GM12878 (cell line): ENCODE measurements at regions not wholly inside any gene's neighbourhood (a gene's known extent, or its start where the extent isn't known, plus 50 kb on each side); places are given as distances from the start of the nearest gene placed in this dataset.

Experiments
- ATAC-seq: fragments of 200-7000 bp; cut with Tn5 transposase; 3 replicates; pipeline ENCODE4 v1.9.1; 2020; ENCODE audit warnings: mild to moderate bottlenecking, moderate library complexity
- BruUV-seq: library from RNA; stranded (reverse); fragments of 400-500 nt; replicated peaks from 2 replicates; lab custom pipeline; 2021; lab: Mats Ljungman, UMichigan
- CTCF ChIA-PET: fragments of 300-600 bp; sonication (Branson Sonifier 250); formaldehyde crosslinking; extraction: SDS; loops from one replicate; lab custom pipeline; 2021; ENCODE audit warnings: inconsistent platforms; lab: Yijun Ruan, JAX
- POLR2A ChIA-PET: fragments of 350-600 bp; formaldehyde crosslinking; extraction: SDS; loops from one replicate; lab custom pipeline; 2021; ENCODE audit warnings: inconsistent platforms; lab: Charles Lee
- RAD21 ChIA-PET: fragments of 300-600 bp; sonication (Branson Sonifier 250); formaldehyde crosslinking; loops from one replicate; lab custom pipeline; 2023; ENCODE audit warnings: antibody characterized with exemption; ENCODE audit not compliant: unreplicated experiment; lab: Charles Lee
- SMC1A ChIA-PET: fragments of 300-600 bp; sonication (Branson Sonifier 250); formaldehyde crosslinking; loops from one replicate; lab custom pipeline; 2023; ENCODE audit not compliant: unreplicated experiment, uncharacterized antibody; lab: Charles Lee
- DNase-seq: peaks from one replicate; pipeline ENCODE4 v3.0.0-alpha.2; 2011; ENCODE audit warnings: low read depth, low spot score
- FAIRE-seq: peaks from 3 replicates; lab custom pipeline; 2011; peaks lifted over from hg19 to GRCh38; lab: Jason Lieb, UNC
- H2AFZ ChIP-seq: 2 replicates; pipeline ENCODE4 v1.6.0; 2011; ENCODE audit warnings: low read depth, low read length, control low read depth; ENCODE audit not compliant: control insufficient read depth
- H3K27ac ChIP-seq: 2 replicates; pipeline ENCODE4 v1.5.1; 2011; ENCODE audit warnings: control low read depth; ENCODE audit not compliant: control insufficient read depth, insufficient read depth
- H3K27me3 ChIP-seq, 2 experiments: replicated peaks in 1 of 2; 2 replicates each; pipeline versions ENCODE4 v1.6.0 to v1.6.1; 2011; ENCODE audit warnings: low read length in 1 of 2; ENCODE audit not compliant: control insufficient read depth in 2 of 2, insufficient read depth in 2 of 2
- H3K36me3 ChIP-seq, 2 experiments: 2 replicates each; pipeline ENCODE4 v1.5.1; 2011; ENCODE audit warnings: low read length in 1 of 2; ENCODE audit not compliant: control insufficient read depth in 2 of 2, insufficient read depth in 2 of 2
- H3K4me1 ChIP-seq: 2 replicates; pipeline ENCODE4 v1.6.1; 2011; ENCODE audit warnings: mild to moderate bottlenecking, low read length, moderate library complexity, mixed read lengths; ENCODE audit not compliant: control insufficient read depth, insufficient read depth
- H3K4me2 ChIP-seq: 2 replicates; pipeline ENCODE4 v1.6.0; 2011; ENCODE audit warnings: control low read depth; ENCODE audit not compliant: control insufficient read depth, insufficient read depth
- H3K4me3 ChIP-seq: fragments of 200-600 bp; sonication (generic); 2 replicates; pipeline ENCODE4 v1.5.1; 2016
- H3K79me2 ChIP-seq: 2 replicates; pipeline ENCODE4 v1.6.0; 2011; ENCODE audit warnings: low read length; ENCODE audit not compliant: control insufficient read depth, insufficient read depth
- H3K9ac ChIP-seq: 2 replicates; pipeline ENCODE4 v1.8.0; 2011; ENCODE audit warnings: low read length, control low read depth, mixed read lengths; ENCODE audit not compliant: control insufficient read depth, insufficient read depth
- H3K9me3 ChIP-seq: replicated peaks from 3 replicates; pipeline ENCODE4 v1.5.1; 2011; ENCODE audit warnings: mild to moderate bottlenecking, low read length; ENCODE audit not compliant: control insufficient read depth, insufficient read depth
- H4K20me1 ChIP-seq: 2 replicates; pipeline ENCODE4 v1.6.0; 2011; ENCODE audit not compliant: control insufficient read depth, insufficient read depth
- CBX5 ChIP-seq: sonication (generic); IDR thresholded peaks from 2 replicates; pipeline ENCODE4 v1.6.1; 2016; ENCODE audit warnings: low read depth, moderate library complexity, mild to moderate bottlenecking, inconsistent platforms
- EGR1 ChIP-seq, 2 experiments: IDR thresholded peaks; 1 replicate in 1 of 2; 2 replicates in 1 of 2; pipeline ENCODE4 v1.6.1; 2011 to 2012; ENCODE audit warnings: low read depth in 2 of 2, low read length in 2 of 2, borderline replicate concordance in 1 of 2, mild to moderate bottlenecking in 1 of 2, moderate library complexity in 1 of 2
- HDAC6 ChIP-seq: fragments of 200-600 bp; sonication (generic); IDR thresholded peaks from one replicate; pipeline ENCODE4 v1.8.0; 2017; ENCODE audit warnings: antibody characterized with exemption; ENCODE audit not compliant: unreplicated experiment
- POLR2AphosphoS2 ChIP-seq: IDR thresholded peaks from 2 replicates; pipeline ENCODE4 v1.6.1; 2011; ENCODE audit warnings: low read depth, mild to moderate bottlenecking, low read length, improper control_type of control experiment, moderate library complexity
- RAD21 ChIP-seq: IDR thresholded peaks from 2 replicates; pipeline ENCODE4 v1.6.1; 2011; ENCODE audit warnings: mild to moderate bottlenecking, low read depth, low read length, moderate library complexity; ENCODE audit not compliant: insufficient read depth
- ZNF217 ChIP-seq: fragments of 450-650 bp; IDR thresholded peaks from 2 replicates; pipeline ENCODE4 v1.6.1; 2017; ENCODE audit warnings: antibody characterized with exemption, mild to moderate bottlenecking
- ZZZ3 ChIP-seq: IDR thresholded peaks from 2 replicates; pipeline ENCODE4 v1.6.1; 2011; ENCODE audit warnings: low read depth; ENCODE audit not compliant: control insufficient read depth, insufficient read length
- WGBS: methylation state at CpG from one replicate; pipeline ENCODE4 v1.1.6; 2016; ENCODE audit warnings: low lambda C conversion rate; ENCODE audit not compliant: insufficient replicate concordance, insufficient coverage; ENCODE audit errors: missing lambda C conversion rate; 5-methylcytosine and 5-hydroxymethylcytosine counted together
- in situ Hi-C: fragments of 300-500 bp; cut with MboI; formaldehyde crosslinking; loops from 9 replicates; pipeline ENCODE4 v1.14.3; 2018; ENCODE audit warnings: mixed read lengths
- intact Hi-C: fragments of 100-400 bp; cut with micrococcal nuclease; formaldehyde crosslinking; loops from one replicate; pipeline ENCODE4 v1.14.2; 2022; ENCODE audit not compliant: unreplicated experiment
- TF ChIP-seq, protein P1 (sequence below): fragments of 450-650 bp; formaldehyde crosslinking; IDR thresholded peaks from 2 replicates; pipeline ENCODE4 v1.5.0; 2022; ENCODE audit warnings: mild to moderate bottlenecking, missing genetic modification characterization
- TF ChIP-seq, protein P2 (sequence below): IDR thresholded peaks from 2 replicates; pipeline ENCODE4 v1.6.1; 2012; ENCODE audit warnings: low read length, inconsistent platforms
- TF ChIP-seq, protein P3 (sequence below): fragments of 450-650 bp; IDR thresholded peaks from 2 replicates; pipeline ENCODE4 v1.6.1; 2016; ENCODE audit warnings: mild to moderate bottlenecking
- TF ChIP-seq, protein P4 (sequence below): fragments of 450-650 bp; IDR thresholded peaks from 2 replicates; pipeline ENCODE4 v1.6.1; 2018; ENCODE audit warnings: borderline replicate concordance, mild to moderate bottlenecking; ENCODE audit not compliant: partially characterized antibody
- TF ChIP-seq, protein P5 (sequence below): fragments of 450-650 bp; IDR thresholded peaks from 2 replicates; pipeline ENCODE4 v1.6.1; 2016; ENCODE audit warnings: mild to moderate bottlenecking
- TF ChIP-seq, protein P6 (sequence below): IDR thresholded peaks from 2 replicates; pipeline ENCODE4 v1.6.1; 2011; ENCODE audit warnings: mild to moderate bottlenecking, low read depth, low read length, moderate library complexity; ENCODE audit not compliant: insufficient replicate concordance

DNA sequence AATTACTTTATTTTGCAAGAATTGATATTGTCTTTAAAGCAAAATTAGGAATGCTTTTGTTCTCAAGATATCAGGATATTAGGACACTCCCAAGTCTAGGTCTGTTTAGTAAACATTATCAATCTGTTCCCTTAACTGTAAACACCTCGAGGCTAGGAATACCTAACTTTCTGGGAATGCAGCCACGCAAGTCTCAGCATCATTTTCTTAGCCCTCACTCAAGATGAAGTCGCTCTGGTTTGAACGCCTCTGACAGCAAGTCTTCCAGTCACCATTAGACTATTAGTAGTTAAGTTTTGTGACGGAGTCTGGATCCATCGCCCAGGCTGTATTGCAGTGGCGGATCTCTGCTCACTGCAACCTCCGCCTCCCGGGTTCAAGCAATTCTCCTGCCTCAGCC, 128.0 kb upstream of the MYO3A start:
- WGBS, result 59% methylated on average over 9 of the region's 9 CpGs
- POLR2A ChIA-PET, result no interaction called here
- no peak for TF ChIP-seq POLR2AphosphoS2
- TF ChIP-seq RAD21, result no peak
- TF ChIP-seq, protein P1, sequence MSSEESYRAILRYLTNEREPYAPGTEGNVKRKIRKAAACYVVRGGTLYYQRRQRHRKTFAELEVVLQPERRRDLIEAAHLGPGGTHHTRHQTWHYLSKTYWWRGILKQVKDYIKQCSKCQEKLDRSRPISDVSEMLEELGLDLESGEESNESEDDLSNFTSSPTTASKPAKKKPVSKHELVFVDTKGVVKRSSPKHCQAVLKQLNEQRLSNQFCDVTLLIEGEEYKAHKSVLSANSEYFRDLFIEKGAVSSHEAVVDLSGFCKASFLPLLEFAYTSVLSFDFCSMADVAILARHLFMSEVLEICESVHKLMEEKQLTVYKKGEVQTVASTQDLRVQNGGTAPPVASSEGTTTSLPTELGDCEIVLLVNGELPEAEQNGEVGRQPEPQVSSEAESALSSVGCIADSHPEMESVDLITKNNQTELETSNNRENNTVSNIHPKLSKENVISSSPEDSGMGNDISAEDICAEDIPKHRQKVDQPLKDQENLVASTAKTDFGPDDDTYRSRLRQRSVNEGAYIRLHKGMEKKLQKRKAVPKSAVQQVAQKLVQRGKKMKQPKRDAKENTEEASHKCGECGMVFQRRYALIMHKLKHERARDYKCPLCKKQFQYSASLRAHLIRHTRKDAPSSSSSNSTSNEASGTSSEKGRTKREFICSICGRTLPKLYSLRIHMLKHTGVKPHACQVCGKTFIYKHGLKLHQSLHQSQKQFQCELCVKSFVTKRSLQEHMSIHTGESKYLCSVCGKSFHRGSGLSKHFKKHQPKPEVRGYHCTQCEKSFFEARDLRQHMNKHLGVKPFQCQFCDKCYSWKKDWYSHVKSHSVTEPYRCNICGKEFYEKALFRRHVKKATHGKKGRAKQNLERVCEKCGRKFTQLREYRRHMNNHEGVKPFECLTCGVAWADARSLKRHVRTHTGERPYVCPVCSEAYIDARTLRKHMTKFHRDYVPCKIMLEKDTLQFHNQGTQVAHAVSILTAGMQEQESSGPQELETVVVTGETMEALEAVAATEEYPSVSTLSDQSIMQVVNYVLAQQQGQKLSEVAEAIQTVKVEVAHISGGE, result no peak
- TF ChIP-seq CBX5, result no peak
- TF ChIP-seq, protein P2, sequence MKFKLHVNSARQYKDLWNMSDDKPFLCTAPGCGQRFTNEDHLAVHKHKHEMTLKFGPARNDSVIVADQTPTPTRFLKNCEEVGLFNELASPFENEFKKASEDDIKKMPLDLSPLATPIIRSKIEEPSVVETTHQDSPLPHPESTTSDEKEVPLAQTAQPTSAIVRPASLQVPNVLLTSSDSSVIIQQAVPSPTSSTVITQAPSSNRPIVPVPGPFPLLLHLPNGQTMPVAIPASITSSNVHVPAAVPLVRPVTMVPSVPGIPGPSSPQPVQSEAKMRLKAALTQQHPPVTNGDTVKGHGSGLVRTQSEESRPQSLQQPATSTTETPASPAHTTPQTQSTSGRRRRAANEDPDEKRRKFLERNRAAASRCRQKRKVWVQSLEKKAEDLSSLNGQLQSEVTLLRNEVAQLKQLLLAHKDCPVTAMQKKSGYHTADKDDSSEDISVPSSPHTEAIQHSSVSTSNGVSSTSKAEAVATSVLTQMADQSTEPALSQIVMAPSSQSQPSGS, result no peak
- TF ChIP-seq, protein P3, sequence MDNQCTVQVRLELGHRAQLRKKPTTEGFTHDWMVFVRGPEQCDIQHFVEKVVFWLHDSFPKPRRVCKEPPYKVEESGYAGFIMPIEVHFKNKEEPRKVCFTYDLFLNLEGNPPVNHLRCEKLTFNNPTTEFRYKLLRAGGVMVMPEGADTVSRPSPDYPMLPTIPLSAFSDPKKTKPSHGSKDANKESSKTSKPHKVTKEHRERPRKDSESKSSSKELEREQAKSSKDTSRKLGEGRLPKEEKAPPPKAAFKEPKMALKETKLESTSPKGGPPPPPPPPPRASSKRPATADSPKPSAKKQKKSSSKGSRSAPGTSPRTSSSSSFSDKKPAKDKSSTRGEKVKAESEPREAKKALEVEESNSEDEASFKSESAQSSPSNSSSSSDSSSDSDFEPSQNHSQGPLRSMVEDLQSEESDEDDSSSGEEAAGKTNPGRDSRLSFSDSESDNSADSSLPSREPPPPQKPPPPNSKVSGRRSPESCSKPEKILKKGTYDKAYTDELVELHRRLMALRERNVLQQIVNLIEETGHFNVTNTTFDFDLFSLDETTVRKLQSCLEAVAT, result no peak
- TF ChIP-seq, protein P4, sequence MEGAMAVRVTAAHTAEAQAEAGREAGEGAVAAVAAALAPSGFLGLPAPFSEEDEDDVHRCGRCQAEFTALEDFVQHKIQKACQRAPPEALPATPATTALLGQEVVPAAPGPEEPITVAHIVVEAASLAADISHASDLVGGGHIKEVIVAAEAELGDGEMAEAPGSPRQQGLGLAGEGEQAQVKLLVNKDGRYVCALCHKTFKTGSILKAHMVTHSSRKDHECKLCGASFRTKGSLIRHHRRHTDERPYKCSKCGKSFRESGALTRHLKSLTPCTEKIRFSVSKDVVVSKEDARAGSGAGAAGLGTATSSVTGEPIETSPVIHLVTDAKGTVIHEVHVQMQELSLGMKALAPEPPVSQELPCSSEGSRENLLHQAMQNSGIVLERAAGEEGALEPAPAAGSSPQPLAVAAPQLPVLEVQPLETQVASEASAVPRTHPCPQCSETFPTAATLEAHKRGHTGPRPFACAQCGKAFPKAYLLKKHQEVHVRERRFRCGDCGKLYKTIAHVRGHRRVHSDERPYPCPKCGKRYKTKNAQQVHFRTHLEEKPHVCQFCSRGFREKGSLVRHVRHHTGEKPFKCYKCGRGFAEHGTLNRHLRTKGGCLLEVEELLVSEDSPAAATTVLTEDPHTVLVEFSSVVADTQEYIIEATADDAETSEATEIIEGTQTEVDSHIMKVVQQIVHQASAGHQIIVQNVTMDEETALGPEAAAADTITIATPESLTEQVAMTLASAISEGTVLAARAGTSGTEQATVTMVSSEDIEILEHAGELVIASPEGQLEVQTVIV, result no peak
- no peak for TF ChIP-seq EGR1 (IDR thresholded peaks at IDR 0.05; ENCODE audit: borderline replicate concordance in 1 of 2, low read depth in 2 of 2, low read length in 2 of 2)
- TF ChIP-seq ZNF217, result no peak
- TF ChIP-seq HDAC6, result no peak
- TF ChIP-seq, protein P5, sequence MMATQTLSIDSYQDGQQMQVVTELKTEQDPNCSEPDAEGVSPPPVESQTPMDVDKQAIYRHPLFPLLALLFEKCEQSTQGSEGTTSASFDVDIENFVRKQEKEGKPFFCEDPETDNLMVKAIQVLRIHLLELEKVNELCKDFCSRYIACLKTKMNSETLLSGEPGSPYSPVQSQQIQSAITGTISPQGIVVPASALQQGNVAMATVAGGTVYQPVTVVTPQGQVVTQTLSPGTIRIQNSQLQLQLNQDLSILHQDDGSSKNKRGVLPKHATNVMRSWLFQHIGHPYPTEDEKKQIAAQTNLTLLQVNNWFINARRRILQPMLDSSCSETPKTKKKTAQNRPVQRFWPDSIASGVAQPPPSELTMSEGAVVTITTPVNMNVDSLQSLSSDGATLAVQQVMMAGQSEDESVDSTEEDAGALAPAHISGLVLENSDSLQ, result no peak
- TF ChIP-seq ZZZ3, result no peak
- TF ChIP-seq, protein P6, sequence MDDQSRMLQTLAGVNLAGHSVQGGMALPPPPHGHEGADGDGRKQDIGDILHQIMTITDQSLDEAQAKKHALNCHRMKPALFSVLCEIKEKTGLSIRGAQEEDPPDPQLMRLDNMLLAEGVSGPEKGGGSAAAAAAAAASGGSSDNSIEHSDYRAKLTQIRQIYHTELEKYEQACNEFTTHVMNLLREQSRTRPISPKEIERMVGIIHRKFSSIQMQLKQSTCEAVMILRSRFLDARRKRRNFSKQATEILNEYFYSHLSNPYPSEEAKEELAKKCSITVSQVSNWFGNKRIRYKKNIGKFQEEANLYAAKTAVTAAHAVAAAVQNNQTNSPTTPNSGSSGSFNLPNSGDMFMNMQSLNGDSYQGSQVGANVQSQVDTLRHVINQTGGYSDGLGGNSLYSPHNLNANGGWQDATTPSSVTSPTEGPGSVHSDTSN, result no peak

More for the DNA sequence above, 128.0 kb upstream of the MYO3A start:
- H3K27ac ChIP-seq, result no peak overlapping the region
- H3K9me3 ChIP-seq, result no peaks in the 10 kb centered on the region
- ChIA-PET CTCF (no interaction called here), RAD21 (no interaction called here), SMC1A (no interaction called here)
- no peak for FAIRE-seq
- ATAC-seq, result no peak
- no peak overlapping the region for H3K4me3 ChIP-seq
- DNase-seq, result no peak
- in situ Hi-C loops, result no loop called here
- H4K20me1 ChIP-seq, result no peaks in the 10 kb centered on the region
- no peak overlapping the region for H3K4me2 ChIP-seq
- H2AFZ ChIP-seq, result no peak overlapping the region
- no peaks in the 10 kb centered on the region for H3K27me3 ChIP-seq
- no peak overlapping the region for H3K9ac ChIP-seq
- H3K4me1 ChIP-seq, result no peaks in the 10 kb centered on the region
- H3K79me2 ChIP-seq, result no peaks in the 10 kb centered on the region
- no peaks in the 10 kb centered on the region for H3K36me3 ChIP-seq
- no TSS peak for BruUV-seq
- intact Hi-C loops, result no loop called here
